ENCODE measurements at regions not wholly inside any gene's neighbourhood (a gene's known extent, or its start where the extent isn't known, plus 50 kb on each side); places are given as distances from the start of the nearest gene placed in this dataset.

DNA sequence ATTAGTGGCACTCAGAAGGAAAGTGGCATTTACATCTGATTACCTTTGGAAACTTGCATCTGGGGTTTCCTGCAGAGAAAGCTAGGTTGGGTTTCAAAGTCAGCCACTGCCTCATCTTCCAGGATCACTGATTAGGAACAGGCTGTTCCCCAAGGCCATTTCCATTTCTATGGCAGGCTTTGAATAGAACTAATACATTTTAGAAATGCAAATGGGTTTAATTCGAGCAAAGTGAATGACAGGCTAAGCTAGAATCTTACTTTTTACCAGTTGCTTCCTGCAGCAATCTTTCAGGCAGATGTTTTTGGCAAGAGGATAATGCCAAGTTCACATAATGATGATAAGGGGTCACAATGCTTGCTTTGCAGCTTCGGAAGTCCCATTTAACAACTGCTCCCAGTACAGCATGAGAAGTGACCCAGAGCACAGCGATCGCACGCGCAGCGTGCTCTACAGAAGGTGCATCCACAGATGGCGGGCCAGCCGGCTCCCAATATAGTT lies 336.7 kb downstream of the LPIN1 start:
- DNase-seq (ENCODE audit: low read depth in 2 of 2): no peak

DNA sequence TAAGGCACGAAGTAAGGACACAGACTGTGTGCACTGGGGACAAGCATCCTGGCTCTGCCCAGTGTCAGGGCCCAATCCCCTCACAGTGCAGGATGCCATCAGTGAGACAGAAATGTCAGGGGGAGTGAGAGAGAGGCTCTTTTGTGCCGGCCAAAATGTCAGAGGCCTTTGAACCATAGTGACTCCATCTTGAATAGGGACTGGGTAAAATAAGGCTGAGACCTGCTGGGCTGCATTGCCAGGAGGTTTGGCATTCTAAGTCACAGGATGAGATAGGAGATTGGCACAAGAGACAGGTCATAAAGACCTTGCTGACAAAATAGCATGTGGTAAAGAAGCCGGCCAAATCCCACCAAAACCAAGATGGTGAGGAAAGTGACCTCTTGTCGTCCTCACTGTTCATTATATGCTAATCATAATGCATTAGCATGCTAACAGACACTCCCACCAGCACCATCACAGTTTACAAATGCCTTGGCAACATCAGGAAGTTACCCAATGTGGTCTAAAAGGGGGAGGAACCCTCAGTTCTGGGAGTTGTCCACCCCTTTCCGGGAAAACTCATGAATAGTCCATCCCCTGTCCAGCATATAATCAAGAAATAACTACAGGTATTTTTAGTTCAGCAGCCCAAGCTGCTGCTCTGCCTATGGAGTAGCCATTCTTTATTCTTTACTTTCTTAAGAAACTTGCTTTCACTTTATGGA lies 337.4 kb downstream of the LPIN1 start:
- DNase-seq (ENCODE audit: low read depth in 2 of 2): no peak

DNA sequence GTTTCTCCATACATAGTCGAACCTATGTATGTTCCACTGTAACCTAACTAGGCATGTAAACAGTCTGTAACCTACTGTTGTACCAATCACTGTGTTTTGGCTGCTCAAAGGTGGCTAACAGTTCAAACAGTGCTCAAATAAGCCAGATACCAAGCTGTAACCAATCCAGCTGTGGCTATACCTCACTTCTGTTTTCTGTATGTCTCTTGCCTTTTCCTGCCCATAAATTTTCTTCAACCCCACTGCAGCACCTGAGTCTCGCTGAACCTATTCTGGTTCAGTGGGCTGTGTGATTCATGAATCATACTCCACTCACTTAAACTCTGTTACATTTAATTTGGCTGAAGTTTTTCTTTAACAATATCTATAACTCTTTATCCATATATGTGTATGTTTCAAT lies 340.7 kb downstream of the LPIN1 start:
- DNase-seq (ENCODE audit: low read depth in 2 of 2): no peak

DNA sequence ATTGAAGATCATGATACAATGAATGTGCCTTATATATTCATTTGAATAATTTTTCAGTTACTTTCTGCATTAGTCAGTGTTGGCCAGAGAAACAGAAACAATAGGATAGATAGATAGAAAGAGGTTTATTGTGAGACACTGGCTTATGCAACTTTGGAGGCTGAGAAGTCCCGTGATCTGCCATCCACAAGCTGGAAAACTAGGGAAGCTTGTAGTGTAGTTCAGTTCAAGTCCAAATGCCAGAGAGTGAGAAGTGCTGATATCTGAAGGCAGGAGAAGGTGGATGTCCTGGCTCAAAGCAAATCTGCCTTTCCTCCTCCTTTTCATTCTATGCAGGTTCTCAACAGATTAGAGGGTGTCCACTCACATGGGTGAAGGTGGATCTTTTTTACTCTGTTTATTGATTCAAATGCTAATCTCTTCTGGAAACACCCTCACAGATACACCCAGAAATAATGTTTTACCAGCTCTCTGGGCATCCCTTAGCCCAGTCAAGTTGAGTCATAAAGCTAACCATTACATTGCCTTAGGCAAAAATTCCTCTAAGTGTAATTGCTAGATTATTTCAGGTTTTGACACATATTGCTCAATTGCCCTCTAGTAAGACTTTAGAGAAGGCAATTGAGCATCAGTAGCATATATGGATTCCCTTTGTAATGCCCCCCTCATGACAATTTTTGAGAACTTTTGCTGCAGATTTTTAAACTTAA lies 341.4 kb downstream of the LPIN1 start:
- no peak for DNase-seq (ENCODE audit: low read depth in 2 of 2)

DNA sequence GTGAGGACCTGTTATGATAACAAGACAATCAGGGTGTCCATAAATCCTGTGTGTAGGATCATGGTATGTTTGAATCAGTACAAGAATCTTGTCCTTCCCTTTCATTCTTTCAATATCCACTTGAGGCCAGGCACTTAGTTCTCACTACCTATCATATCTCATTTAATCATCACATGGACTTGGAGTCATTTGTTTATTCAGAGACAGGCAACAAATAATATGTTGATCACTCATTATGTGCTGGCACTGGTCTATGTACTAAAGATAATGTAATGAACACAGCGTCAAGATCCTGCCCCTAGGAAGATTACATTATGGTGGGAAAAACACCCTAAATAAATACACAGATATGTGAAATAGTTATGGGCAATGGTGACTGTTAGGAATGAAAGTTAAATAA lies 342.6 kb downstream of the LPIN1 start:
- no peak for DNase-seq (ENCODE audit: low read depth in 2 of 2)

DNA sequence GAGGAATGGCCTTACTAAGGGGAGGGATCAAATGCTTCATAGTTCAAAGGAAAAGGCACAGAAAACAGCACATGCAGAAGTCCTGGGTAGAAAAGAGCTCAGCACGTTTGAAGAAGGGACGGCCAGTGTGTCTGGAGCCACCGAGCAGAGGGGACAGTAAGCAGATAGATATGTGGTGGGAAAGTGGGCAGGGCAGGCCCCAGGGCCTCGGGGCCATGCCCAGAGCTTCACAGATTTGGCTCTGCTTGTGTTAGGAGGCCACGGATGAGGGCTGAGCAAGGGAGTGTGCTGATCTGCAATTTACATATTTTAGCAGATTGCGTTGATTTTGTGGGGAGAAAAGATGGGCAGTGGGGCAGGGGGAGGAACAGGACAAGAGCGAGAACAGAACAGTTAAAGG lies 343.1 kb downstream of the LPIN1 start:
- no peak for DNase-seq (ENCODE audit: low read depth in 2 of 2)

DNA sequence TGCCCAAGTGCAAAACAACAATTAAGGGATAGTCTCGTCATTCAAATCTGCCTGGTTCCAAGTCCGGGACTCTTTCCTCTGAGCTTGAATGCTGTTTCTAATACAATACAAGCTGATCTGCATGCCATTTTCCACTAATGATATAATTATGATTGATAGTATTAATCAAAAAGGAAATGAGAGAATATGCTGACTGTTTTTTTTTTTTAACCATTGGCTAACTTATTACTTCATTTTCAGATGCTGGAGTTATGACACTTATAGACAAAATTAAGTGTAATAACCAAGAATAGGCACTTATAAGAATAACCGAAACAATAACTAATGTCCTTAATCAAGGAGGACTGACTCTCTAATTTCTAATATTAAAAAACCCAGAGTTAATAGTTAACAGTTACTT lies 343.6 kb downstream of the LPIN1 start:
- no peak for DNase-seq (ENCODE audit: low read depth in 2 of 2)

DNA sequence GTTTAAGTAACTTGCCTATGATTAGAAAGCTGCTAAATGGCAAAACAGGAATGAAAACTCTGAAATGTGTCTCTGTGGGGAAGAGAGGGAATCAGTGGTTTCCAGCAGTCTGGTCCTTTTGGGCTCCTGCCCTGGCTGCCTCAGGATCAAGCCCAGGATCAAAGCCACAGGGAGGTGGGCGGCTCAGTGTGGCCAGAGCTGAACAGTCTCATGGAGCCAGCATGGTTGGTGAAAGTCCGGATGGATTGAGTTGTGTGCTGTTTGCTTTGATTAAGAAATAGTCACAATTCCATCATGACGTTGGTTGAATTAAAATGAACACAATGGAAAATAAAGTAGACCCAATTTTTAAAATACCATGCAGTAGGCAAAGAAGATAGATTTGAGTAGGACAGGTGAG lies 344.2 kb downstream of the LPIN1 start:
- no peak for DNase-seq (ENCODE audit: low read depth in 2 of 2)

DNA sequence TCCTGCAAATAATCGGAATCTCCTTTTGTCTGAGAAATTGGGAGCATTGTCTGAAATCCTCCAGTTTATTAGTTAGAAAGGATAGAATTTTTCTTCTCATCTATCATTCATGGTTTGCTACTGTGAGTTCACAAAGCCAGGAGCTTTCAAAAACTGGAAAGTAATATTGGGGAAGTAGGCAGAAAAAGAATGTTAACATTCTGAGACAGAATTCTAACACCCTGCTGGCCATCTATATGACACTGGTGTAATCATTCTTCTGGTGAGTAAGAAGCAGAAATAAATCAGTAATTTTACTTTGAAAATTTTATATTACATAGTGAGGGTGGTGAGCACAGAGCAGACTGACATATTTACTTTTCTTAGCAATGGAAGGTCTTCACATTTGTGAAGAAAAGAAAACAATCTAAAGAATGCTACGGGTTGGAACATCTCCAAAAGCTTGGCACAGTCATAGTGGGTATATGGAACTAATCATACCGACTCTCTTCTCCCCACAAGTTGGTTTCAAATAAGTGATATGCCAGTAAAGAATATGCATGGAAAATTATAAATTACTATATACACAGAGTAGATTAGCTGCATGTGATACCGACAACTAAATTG lies 344.9 kb downstream of the LPIN1 start:
- DNase-seq (ENCODE audit: low read depth in 2 of 2): no peak

DNA sequence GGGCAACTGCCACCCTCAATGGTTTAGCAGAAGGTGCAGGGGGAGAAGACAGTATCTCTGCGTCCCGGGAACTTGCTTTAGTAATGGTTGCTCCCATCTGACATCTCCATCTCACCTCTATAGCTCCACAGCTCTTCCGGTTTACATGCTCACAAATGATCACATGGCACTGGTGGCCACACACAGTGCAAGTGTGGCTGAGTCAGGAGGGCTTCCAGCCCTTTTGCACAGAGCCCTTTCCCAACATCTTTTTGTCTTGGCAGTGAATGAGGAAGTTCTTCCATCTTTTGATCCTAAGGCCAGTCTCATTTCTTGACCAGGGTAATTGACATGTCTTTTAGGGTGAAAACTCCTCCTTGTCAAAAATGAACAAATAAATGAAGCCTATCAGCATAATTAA lies 347.7 kb downstream of the LPIN1 start:
- DNase-seq (ENCODE audit: low read depth in 2 of 2): no peak

DNA sequence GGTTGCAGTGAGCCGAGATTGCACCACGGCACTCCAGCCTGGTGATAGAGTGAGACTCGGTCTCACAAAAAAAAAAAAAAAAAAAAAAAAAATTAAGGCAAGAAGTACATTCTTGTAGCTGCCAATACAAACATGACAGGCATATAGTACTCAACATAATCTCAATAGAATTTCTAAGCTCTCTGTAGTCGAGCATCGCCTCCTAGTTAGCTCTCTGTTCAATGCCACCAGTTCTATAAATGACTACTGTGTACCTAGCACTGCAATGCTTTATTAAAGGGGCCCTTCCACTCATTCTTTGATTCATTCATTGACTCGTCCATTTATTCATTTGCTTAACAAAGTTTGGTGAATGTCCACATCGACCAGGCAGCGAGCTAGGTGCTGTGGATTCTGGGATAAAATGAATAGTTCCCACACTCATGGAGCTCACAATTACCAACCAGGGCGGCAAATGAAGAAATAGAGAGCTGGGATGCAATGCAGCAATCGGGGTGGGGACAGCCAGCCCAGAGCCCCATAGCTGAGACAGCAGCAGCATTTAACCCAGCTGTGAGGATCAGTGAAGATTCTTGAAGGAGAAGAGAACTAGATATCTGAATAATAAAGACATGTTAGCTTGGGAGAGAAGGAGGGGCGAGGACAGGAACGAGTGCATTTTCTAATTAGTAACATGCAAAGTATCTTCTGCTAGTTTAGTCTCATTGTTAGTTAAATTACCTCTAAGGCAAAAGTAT lies 349.8 kb downstream of the LPIN1 start:
- DNase-seq (ENCODE audit: low read depth in 2 of 2): no peak

DNA sequence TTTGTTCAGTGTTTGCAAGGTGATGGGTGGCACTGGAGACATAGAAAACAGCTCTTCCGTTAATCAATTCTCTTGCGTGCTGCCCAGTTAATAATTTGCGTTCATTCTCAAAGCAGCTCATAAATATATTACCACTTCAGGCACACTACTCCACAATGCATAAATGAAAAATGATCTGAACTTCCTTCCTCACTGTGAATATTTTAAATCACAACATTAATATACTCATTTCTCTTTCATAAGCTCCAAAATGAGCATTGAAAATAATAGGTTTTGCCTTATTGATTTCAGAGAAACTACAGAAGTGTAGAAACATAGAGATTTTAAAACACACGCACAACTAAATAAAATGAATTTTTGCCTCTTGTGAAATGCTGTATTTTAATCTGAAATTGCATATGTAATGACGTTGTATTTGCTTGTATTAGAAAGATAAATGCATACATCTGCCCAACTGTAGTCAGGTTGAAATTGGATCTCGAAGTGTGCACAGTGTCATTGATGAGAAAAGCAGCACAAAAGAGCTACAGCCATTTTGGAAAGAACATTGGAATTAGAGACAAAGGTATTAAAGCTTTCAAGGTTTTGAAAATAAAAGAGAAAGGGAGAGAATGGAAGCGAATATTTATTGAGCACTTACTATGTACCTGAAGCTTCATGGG lies 350.5 kb downstream of the LPIN1 start:
- DNase-seq (ENCODE audit: low read depth in 2 of 2): no peak

DNA sequence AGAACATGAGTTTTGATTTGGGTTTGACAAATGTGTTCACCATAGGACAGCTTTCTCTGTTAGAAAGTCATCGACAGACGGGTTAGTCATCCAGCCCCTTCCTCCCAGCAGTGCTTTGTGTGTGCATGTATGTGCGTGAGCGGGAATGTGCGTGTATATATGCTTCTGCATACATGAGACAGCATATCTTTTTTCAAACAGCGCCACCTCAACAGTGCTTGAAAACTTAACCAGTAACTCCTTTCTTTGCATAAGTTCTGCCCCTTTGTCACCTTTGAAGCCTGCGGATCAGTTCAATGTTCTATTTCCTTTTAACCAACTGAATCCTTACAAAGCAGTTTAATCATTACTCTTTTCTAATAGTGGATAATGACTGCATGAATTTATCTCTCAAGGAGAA lies 351.4 kb downstream of the LPIN1 start:
- no peak for DNase-seq (ENCODE audit: low read depth in 2 of 2)

DNA sequence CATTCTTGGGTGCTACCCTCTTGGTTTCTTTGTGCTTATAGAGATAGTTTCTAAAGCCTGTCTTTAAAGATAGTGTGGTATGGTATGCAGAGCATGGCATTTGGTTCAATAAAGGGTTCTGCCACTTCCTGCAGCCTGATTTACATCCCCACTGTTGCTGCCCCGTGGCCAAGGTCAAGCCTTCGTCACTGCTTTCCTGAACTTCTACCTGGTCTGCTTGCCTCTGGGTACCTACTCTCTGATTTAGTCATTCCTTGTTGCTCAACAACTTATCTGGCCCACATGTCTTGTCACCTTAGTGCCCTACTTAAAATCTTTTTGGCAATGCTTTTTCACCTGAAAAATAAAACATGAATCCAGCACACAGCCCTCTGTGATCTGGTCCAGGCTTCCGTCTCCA lies 352.9 kb downstream of the LPIN1 start:
- no peak for DNase-seq (ENCODE audit: low read depth in 2 of 2)

DNA sequence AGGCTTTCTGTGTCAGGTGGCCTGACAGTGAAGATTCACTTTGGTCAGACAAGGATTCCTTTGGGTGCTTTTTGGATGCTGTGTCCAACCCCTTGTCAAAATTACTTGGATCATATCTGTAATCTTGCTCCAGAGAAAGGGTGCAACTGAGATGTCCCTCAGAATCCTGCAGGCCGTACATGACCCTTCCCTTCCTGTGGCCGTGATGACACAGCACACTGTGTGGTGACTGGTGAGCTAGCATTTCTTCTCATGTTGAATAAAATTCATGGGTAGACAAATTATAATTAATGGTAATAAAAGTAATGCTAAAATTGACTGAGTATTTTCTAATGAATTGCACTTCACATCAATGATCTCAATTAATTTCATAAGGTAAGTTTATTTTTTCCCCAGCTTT lies 356.2 kb downstream of the LPIN1 start:
- no peak for DNase-seq (ENCODE audit: low read depth in 2 of 2)

DNA sequence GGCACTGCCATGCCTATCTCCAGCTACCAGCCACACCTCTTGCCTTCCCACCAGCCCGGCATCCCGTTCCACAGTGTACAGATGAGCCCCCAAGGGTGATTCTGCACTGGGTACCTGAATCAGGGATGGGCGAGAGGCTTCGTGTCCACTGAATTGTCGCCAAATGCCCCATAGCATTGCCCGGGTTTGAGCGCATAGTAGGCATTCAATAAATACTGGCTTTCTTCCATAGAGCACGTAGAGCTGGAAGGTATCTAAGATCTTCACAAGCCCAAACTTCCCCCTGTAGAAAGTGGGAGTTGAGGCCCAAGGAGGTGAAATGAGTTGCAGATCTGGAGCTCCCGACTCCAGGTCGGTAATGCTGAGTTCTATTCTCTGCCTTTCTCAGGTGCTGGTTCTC lies 358.7 kb downstream of the LPIN1 start:
- DNase-seq (ENCODE audit: low read depth in 2 of 2): no peak

DNA sequence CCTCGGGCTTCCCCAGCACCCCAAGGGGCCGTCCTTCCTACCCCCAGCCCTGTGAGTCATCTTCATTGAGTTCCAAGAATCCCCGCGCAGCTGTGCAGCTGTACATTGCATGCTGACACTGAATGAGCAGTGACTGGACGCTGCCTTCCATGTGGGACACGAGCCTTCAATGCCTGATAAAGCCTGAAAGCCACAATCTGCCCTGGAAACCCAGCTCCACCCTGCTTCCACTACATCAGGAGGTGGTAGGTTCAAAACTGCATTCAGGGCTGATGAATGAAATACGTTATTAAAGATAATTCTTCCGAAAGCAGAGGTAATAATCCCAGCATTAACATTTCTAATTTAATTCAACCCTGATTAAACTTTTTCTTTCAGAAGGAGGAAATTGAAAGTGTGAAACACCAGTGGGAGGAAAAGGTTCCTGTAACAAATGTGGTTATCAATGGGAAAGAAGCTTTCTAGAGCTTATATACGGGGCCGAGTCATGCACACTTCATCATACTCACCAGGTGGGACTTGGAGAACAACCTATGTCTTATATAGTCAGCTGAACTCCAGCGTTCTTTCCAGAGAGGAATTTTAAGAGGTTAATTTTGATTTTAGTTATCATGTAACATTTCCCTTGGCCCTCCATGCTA lies 360.1 kb downstream of the LPIN1 start:
- no peak for DNase-seq (ENCODE audit: low read depth in 2 of 2)

DNA sequence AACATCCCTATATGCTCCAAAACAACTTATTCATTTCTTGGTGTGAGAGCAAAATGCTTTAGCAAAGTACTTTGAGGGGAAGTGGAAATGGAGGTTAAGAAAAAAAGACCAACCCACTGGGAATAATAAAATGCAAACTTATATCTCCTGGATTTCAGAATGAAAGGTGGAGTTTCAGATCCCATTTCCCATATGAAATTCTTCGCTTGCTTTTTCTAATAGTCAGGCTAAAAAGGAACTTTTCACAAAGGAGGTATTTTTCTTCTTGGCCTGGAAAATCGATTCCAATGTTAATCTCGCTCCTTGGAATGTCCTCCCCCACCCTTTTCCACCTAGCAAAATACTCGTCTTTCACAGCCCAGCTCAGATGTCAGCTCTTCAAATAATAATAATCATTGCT lies 360.9 kb downstream of the LPIN1 start:
- no peak for DNase-seq (ENCODE audit: low read depth in 2 of 2)

DNA sequence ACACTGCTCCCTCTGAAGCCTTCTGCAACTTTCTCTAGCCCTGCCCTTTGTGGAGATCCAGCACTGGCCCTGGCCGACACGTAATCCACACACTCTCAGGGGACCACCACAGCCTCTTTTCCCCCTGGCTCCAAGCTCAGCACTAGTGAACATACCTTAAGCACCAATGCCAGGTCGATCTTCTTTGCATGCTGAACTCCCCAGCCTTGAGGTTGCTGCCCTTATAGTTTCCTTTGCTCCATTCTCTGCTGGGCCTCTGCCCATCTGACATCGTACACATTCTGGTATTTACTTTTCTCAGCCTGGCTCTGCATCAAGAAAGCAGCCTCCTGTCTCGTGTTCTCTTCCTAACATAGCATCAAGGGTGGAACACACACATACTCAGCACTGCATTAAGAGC lies 361.5 kb downstream of the LPIN1 start:
- DNase-seq (ENCODE audit: low read depth in 2 of 2): no peak

DNA sequence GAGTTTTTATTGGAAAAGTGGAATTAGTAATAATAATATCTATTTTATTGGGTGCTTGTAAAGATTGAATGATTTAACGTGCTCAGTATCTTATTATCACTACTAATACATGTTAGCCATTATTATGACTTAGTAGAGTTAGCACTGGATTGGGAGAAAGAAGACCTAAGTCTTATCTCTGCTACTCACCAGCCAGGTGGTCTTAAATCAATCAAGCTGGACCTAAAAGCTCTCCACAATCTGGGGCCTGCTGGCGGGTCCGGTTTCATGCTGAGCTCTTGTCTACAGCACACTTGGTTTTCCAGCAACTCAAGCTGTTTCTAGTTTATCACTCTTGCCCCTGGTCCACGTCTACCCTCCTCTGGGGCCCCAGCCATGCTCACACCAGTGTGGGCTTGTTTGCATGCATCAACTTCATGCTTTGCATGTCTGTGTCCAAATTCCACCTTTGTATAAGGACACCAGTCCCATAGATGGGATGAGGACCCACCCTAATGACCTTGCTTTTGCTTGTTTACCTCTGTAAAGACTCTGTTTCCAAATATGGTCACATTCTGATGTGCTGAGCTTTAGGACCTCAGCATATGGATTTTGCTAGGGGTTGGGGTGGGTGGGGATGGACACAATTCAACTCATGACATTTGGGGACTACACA lies 363.1 kb downstream of the LPIN1 start:
- no peak for DNase-seq (ENCODE audit: low read depth in 2 of 2)

DNA sequence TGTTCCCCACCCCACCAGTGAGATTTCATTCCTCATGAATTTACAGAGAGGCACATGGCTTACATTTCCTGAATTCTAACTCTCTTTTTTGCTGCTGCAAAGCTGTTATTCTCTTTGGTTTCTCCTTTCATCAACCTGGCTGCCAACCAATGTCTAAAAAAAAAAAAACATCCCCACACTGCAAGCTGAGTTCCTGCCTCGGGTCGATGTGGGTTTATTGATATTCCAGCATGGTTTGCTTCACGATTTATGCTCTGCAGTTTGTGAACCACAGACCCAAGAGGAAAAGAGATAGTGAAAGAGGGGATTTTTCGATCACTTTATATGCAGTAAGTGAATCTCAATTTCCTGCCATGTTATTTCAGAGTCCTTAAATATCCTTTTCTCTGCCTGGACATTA lies 363.6 kb downstream of the LPIN1 start:
- DNase-seq (ENCODE audit: low read depth in 2 of 2): no peak
